Stomach (tissue), 4 donors: ENCODE measurements at regions not wholly inside any gene's neighbourhood (a gene's known extent, or its start where the extent isn't known, plus 50 kb on each side); places are given as distances from the start of the nearest gene placed in this dataset.

Source experiments
- CTCF ChIP-seq, 7 experiments: fragments of 450-650 bp in 4 of 7; fragments of 200-600 bp in 3 of 7; sonication (generic) in 3 of 7; IDR thresholded peaks; one replicate each; pipeline ENCODE4 v1.5.1; 2016 to 2019; ENCODE audit warnings: antibody characterized with exemption in 7 of 7, control low read depth in 2 of 7, mild to moderate bottlenecking in 1 of 7
- EP300 ChIP-seq: sonication (generic); formaldehyde crosslinking; IDR thresholded peaks from one replicate; pipeline ENCODE4 v1.6.1; 2017; ENCODE audit warnings: antibody characterized with exemption
- POLR2A ChIP-seq, 4 donors: fragments of 450-650 bp; IDR thresholded peaks; one replicate each; pipeline ENCODE4 v1.6.1; 2016; ENCODE audit warnings: antibody characterized with exemption in 4 of 4, control low read depth in 2 of 4, mild to moderate bottlenecking in 1 of 4, moderate library complexity in 1 of 4

DNA sequence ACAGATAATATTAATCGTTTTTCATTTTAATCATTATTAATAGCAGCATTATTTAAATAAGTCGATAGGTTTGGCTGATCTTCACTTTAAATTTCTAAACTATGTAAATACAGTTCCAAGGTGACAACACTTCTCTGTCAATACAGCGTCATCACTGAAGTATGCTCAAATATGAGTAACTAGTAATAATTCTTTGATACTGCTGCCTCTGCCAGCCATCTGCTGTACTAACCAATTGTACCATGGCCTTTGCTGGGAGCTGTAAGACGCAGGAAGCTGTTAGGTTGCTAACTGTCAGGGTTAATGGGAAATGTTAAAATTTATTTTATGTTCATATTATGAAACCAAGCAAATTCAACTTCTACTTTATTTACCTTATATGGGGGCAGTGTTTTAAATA lies 1650.5 kb upstream of the LRRTM3 start:
- TF ChIP-seq EP300, result no peak
- TF ChIP-seq POLR2A (IDR thresholded peaks at IDR 0.05), result no peak
- no peak for TF ChIP-seq CTCF (IDR thresholded peaks at IDR 0.05)
